ENCODE measurements at regions not wholly inside any gene's neighbourhood (a gene's known extent, or its start where the extent isn't known, plus 50 kb on each side); places are given as distances from the start of the nearest gene placed in this dataset.

DNA sequence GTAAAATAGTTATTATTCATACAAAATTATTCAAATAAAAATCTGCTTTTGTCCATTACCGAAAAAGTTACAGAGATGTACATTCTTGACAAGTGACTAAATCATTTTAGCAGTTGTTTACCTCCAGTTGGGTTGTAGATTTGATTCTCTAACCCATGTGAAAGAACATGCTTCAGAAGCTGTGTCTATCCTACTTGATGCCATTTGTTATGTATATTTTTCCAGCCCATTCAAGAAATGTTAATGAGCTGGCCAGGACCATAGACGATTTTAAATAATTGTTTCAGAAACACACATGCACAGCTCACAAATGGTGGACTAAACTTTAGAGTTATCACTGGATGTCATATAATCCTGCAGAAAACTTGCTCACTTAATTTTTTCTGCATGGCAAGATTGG lies 391.1 kb upstream of the REG3G start:
- H3K27ac Mint-ChIP-seq = no peak overlapping the region
- H3K36me3 Mint-ChIP-seq (ENCODE audit: insufficient read depth) = no peaks in the 10 kb centered on the region
- DNase-seq (ENCODE audit: low spot score, unreplicated experiment) = no peak
- H3K4me3 Mint-ChIP-seq (ENCODE audit: low read depth) = no peak overlapping the region
- no peaks in the 10 kb centered on the region for H3K4me1 Mint-ChIP-seq (ENCODE audit: low read depth)
- H3K9me3 Mint-ChIP-seq (ENCODE audit: low read depth) = peaks cover 6% of the 10 kb centered on the region
- H3K27me3 Mint-ChIP-seq = no peaks in the 10 kb centered on the region
- TF ChIP-seq, protein P1, sequence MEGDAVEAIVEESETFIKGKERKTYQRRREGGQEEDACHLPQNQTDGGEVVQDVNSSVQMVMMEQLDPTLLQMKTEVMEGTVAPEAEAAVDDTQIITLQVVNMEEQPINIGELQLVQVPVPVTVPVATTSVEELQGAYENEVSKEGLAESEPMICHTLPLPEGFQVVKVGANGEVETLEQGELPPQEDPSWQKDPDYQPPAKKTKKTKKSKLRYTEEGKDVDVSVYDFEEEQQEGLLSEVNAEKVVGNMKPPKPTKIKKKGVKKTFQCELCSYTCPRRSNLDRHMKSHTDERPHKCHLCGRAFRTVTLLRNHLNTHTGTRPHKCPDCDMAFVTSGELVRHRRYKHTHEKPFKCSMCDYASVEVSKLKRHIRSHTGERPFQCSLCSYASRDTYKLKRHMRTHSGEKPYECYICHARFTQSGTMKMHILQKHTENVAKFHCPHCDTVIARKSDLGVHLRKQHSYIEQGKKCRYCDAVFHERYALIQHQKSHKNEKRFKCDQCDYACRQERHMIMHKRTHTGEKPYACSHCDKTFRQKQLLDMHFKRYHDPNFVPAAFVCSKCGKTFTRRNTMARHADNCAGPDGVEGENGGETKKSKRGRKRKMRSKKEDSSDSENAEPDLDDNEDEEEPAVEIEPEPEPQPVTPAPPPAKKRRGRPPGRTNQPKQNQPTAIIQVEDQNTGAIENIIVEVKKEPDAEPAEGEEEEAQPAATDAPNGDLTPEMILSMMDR (IDR thresholded peaks at IDR 0.05; ENCODE audit: unreplicated experiment) = no peak

- TF ChIP-seq, protein P1 (IDR thresholded peaks at IDR 0.05; ENCODE audit: unreplicated experiment) = no peak
- Mint-ChIP-seq H3K27ac (no peak overlapping the region), H3K27me3 (no peaks in the 10 kb centered on the region), H3K9me3 (ENCODE audit: low read depth) (no peaks in the 10 kb centered on the region), H3K36me3 (ENCODE audit: insufficient read depth) (no peaks in the 10 kb centered on the region), H3K4me1 (ENCODE audit: low read depth) (no peaks in the 10 kb centered on the region), H3K4me3 (ENCODE audit: low read depth) (no peak overlapping the region)
- DNase-seq (ENCODE audit: low spot score, unreplicated experiment) = no peak
These were observed 380.6 kb upstream of the REG3G start for GRCh38 chr2:78644854-78645253.

DNA sequence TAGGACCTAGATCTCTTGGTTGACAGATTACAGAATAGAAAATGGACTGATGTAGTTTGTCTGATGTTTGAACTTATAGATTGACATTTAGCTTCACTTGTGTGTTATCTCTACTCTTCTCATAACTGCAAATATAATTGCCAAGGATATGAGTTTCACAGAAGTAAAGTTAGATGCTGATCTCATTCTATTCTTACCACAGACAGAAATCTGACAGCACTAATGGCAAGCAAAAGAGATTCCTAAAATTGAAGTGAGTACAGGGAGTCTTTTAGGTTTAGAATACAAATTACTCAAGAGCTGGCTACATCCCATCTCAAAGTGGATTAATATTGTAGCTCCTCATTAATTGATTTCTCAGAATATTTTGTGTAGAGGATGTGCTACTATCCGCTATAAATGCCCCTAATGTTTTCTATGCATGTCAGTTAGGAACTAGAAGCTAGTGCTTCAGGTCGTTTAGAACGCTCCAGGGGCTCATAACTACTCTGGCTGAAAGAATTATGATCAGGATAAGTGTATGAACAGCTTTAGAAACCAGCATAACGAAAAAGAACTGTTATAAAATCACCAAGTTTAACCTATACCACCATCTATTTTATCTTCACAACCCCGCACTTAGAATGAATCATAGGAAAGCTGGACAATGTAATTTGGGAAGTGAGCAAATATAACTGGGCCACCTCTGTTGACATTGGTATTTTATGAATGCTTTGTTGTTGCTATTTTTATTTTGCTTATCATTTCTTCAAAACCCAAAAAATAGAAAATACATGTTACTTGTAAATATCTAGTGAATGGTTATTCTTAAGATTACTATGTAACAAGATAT lies 378.8 kb upstream of the REG3G start:
- no peak overlapping the region for H3K4me3 Mint-ChIP-seq (ENCODE audit: low read depth)

DNA sequence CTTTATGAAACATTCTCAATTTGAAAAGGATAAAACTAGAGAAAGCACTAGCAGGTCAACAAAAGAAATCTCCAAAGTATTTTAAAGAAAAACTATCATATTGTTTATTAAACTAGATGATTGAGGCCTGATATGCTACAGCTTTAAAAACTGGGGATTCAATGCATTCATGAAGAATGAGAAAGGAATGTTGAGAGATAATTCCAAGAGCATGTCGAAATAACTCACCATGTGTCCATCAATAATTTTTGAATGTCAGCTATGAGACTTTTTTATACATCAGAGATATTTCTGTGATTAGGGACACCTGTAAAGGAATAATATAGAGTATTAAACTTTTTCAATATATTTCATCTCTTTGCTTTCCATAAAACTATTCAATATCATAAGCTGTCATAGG lies 376.9 kb upstream of the REG3G start:
- Mint-ChIP-seq H3K27ac (no peak overlapping the region), H3K9me3 (ENCODE audit: low read depth) (peaks cover 4% of the 10 kb centered on the region), H3K36me3 (ENCODE audit: insufficient read depth) (no peaks in the 10 kb centered on the region), H3K4me1 (ENCODE audit: low read depth) (no peaks in the 10 kb centered on the region), H3K27me3 (no peaks in the 10 kb centered on the region), H3K4me3 (ENCODE audit: low read depth) (no peak overlapping the region)
- no peak for DNase-seq (ENCODE audit: low spot score, unreplicated experiment)
- TF ChIP-seq, protein P1 (IDR thresholded peaks at IDR 0.05; ENCODE audit: unreplicated experiment) = no peak

More for the DNA sequence above, 378.8 kb upstream of the REG3G start:
- H3K4me1 Mint-ChIP-seq (ENCODE audit: low read depth) = no peaks in the 10 kb centered on the region
- TF ChIP-seq, protein P1 (IDR thresholded peaks at IDR 0.05; ENCODE audit: unreplicated experiment) = no peak
- no peaks in the 10 kb centered on the region for H3K36me3 Mint-ChIP-seq (ENCODE audit: insufficient read depth)
- H3K27me3 Mint-ChIP-seq = no peaks in the 10 kb centered on the region
- H3K27ac Mint-ChIP-seq = no peak overlapping the region
- DNase-seq (ENCODE audit: low spot score, unreplicated experiment) = no peak
- peaks cover 4% of the 10 kb centered on the region for H3K9me3 Mint-ChIP-seq (ENCODE audit: low read depth)

- Mint-ChIP-seq H3K27me3 (no peaks in the 10 kb centered on the region), H3K4me1 (ENCODE audit: low read depth) (no peaks in the 10 kb centered on the region), H3K36me3 (ENCODE audit: insufficient read depth) (no peaks in the 10 kb centered on the region), H3K4me3 (ENCODE audit: low read depth) (no peak overlapping the region), H3K27ac (no peak overlapping the region), H3K9me3 (ENCODE audit: low read depth) (peaks cover 27% of the 10 kb centered on the region)
- no peak for DNase-seq (ENCODE audit: low spot score, unreplicated experiment)
- TF ChIP-seq, protein P1 (IDR thresholded peaks at IDR 0.05; ENCODE audit: unreplicated experiment) = no peak
These were observed 370.6 kb upstream of the REG3G start for GRCh38 chr2:78654941-78655340.
